Right renal cortex interstitium (tissue), 3 donors: ENCODE measurements at regions not wholly inside any gene's neighbourhood (a gene's known extent, or its start where the extent isn't known, plus 50 kb on each side); places are given as distances from the start of the nearest gene placed in this dataset.
A peak's percentile ranks its signal among the peaks of the same experiment; 100 is the strongest.

Source experiments
- DNase-seq, 3 donors: peaks; one replicate each; pipeline ENCODE4 v3.0.0-alpha.2; 2013; ENCODE audit warnings: low read depth in 3 of 3, low spot score in 2 of 3

- no peak for DNase-seq
Observed at GRCh38 chr7:22962775-22963350, 51.1 kb downstream of the HYCC1 start.

- no peak for DNase-seq
Observed at GRCh38 chr7:22958742-22959141, 55.2 kb downstream of the HYCC1 start.

- DNase-seq: no peak
Observed at GRCh38 chr7:22954251-22954650, 59.7 kb downstream of the HYCC1 start.

GRCh38 chr7:22952306-22953015 is 61.5 kb downstream of the HYCC1 start:
- DNase-seq: no peak

- no peak for DNase-seq
Observed at GRCh38 chr7:22949944-22950343, 64.0 kb downstream of the HYCC1 start.

GRCh38 chr7:22949221-22949620 is 64.7 kb downstream of the HYCC1 start:
- no peak for DNase-seq

GRCh38 chr7:22948770-22949169 is 65.2 kb downstream of the HYCC1 start:
- DNase-seq: no peak

GRCh38 chr7:22945584-22945983 is 68.3 kb downstream of the HYCC1 start:
- DNase-seq: no peak

GRCh38 chr7:22944510-22944909 is 69.4 kb downstream of the HYCC1 start:
- no peak for DNase-seq

GRCh38 chr7:22944022-22944421 is 69.9 kb downstream of the HYCC1 start:
- DNase-seq: peak in 1 of 3 donors; percentile 12

- no peak for DNase-seq
Observed at GRCh38 chr7:22942191-22942590, 71.7 kb downstream of the HYCC1 start.

GRCh38 chr7:22939842-22940241 is 74.1 kb downstream of the HYCC1 start:
- no peak for DNase-seq

- DNase-seq: no peak
Observed at GRCh38 chr7:22937946-22938345, 76.0 kb downstream of the HYCC1 start.

- DNase-seq: no peak
Observed at GRCh38 chr7:22936246-22936645, 77.7 kb downstream of the HYCC1 start.

- no peak for DNase-seq
Observed at GRCh38 chr7:22935269-22935668, 78.7 kb downstream of the HYCC1 start.

- no peak for DNase-seq
Observed at GRCh38 chr7:22934473-22935065, 79.4 kb downstream of the HYCC1 start.

GRCh38 chr7:22934023-22934422 is 79.9 kb downstream of the HYCC1 start:
- no peak for DNase-seq

GRCh38 chr7:22932896-22933295 is 81.0 kb downstream of the HYCC1 start:
- no peak for DNase-seq

- DNase-seq: no peak
Observed at GRCh38 chr7:22931011-22931410, 82.9 kb downstream of the HYCC1 start.

GRCh38 chr7:22922307-22922706 is 91.6 kb downstream of the HYCC1 start:
- DNase-seq: no peak

- no peak for DNase-seq
Observed at GRCh38 chr7:22921386-22922086, 92.4 kb downstream of the HYCC1 start.

GRCh38 chr7:22920672-22921071 is 93.3 kb downstream of the HYCC1 start:
- DNase-seq: no peak
